ENCODE measurements at regions not wholly inside any gene's neighbourhood (a gene's known extent, or its start where the extent isn't known, plus 50 kb on each side); places are given as distances from the start of the nearest gene placed in this dataset.

DNA sequence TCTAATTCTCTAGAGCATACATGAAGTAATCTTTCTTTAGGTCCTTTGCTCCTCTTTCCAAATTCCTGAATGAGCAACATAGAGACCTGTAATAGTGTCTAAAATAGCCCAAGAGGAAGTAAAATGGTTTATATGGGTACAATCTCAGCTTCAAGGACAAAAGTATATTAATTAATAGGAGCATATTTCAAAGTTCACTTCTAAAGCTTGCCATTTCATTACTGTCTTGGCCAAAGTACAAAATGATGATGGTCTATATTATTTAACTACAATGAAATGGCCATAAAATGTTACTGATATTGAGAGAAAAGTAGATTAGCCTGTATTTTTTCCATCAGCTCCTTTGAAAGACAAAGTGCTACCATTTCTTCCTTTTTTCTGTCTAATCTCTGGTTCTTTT is 410.4 kb upstream of the NOVA1 start:
- DNase-seq (ENCODE audit: low read depth, low spot score) = no peak
- H3K9me3 ChIP-seq (ENCODE audit: insufficient read depth, low read length) = no peaks in the 10 kb centered on the region; the same call in 1 of the 2 replicates
- no peak overlapping the region for H3K9ac ChIP-seq (ENCODE audit: insufficient read length, low read depth)
- no peaks in the 10 kb centered on the region for H3K36me3 ChIP-seq (ENCODE audit: insufficient read depth, insufficient read length, low read length)
- H3K4me1 ChIP-seq (ENCODE audit: insufficient read depth, insufficient read length) = no peaks in the 10 kb centered on the region
- H3K27me3 ChIP-seq (ENCODE audit: insufficient read depth, insufficient read length) = no peaks in the 10 kb centered on the region
- no peak overlapping the region for H3K4me3 ChIP-seq (ENCODE audit: insufficient read length, low read depth)
- no peak for TF ChIP-seq ZNF274 (IDR thresholded peaks at IDR 0.05; ENCODE audit: low read depth, low read length)
- no peak for TF ChIP-seq YY1 (IDR thresholded peaks at IDR 0.05; ENCODE audit: insufficient read depth, insufficient read length)

- no peaks in the 10 kb centered on the region for H3K27me3 ChIP-seq (ENCODE audit: insufficient read depth, insufficient read length)
- TF ChIP-seq SUZ12 (IDR thresholded peaks at IDR 0.05; ENCODE audit: extremely low read depth, insufficient read depth, insufficient read length) (no peak), YY1 (IDR thresholded peaks at IDR 0.05; ENCODE audit: insufficient read depth, insufficient read length) (no peak)
- no peaks in the 10 kb centered on the region for H3K4me1 ChIP-seq (ENCODE audit: insufficient read depth, insufficient read length)
- no peak overlapping the region for H3K4me3 ChIP-seq (ENCODE audit: insufficient read length, low read depth)
- no peaks in the 10 kb centered on the region for H3K36me3 ChIP-seq (ENCODE audit: insufficient read depth, insufficient read length, low read length)
- DNase-seq (ENCODE audit: low read depth, low spot score) = no peak
- H3K9ac ChIP-seq (ENCODE audit: insufficient read length, low read depth) = no peak overlapping the region
- no peaks in the 10 kb centered on the region; the same call in 1 of the 2 replicates for H3K9me3 ChIP-seq (ENCODE audit: insufficient read depth, low read length)
Measured at GRCh38 chr14:27012641-27013040, 414.8 kb upstream of the NOVA1 start.

DNA sequence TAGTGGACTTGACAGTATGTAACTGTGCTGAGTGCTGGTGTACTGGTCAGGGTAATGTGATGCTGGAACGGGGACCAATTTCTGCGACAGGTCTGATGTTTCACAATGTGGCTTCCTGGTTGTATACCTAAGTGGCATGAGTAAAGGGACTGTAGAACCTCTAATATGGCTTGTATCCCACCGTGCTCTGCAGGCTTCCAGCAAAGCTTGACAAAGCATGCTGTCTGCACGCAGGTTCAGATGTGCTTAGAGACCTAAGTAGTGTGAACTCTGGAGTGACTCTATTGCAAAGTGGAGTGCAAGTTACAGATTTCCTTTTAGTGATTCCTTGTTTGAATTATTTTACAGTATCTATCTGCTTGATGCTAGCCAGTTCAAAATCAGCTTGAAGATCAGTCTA is 415.8 kb upstream of the NOVA1 start:
- no peak for TF ChIP-seq ZNF274 (IDR thresholded peaks at IDR 0.05; ENCODE audit: low read depth, low read length)
- no peak for TF ChIP-seq SUZ12 (IDR thresholded peaks at IDR 0.05; ENCODE audit: extremely low read depth, insufficient read depth, insufficient read length)
- TF ChIP-seq YY1 (IDR thresholded peaks at IDR 0.05; ENCODE audit: insufficient read depth, insufficient read length) = no peak
- Histone ChIP-seq H3K36me3 (ENCODE audit: insufficient read depth, insufficient read length, low read length) (no peaks in the 10 kb centered on the region), H3K4me1 (ENCODE audit: insufficient read depth, insufficient read length) (no peaks in the 10 kb centered on the region), H3K9me3 (ENCODE audit: insufficient read depth, low read length) (no peaks in the 10 kb centered on the region; the same call in 1 of the 2 replicates), H3K27me3 (ENCODE audit: insufficient read depth, insufficient read length) (no peaks in the 10 kb centered on the region), H3K4me3 (ENCODE audit: insufficient read length, low read depth) (no peak overlapping the region), H3K9ac (ENCODE audit: insufficient read length, low read depth) (no peak overlapping the region)
- no peak for DNase-seq (ENCODE audit: low read depth, low spot score)

- H3K36me3 ChIP-seq (ENCODE audit: insufficient read depth, insufficient read length, low read length) = no peaks in the 10 kb centered on the region
- H3K4me1 ChIP-seq (ENCODE audit: insufficient read depth, insufficient read length) = no peaks in the 10 kb centered on the region
- no peaks in the 10 kb centered on the region for H3K27me3 ChIP-seq (ENCODE audit: insufficient read depth, insufficient read length)
- no peak overlapping the region for H3K4me3 ChIP-seq (ENCODE audit: insufficient read length, low read depth)
- TF ChIP-seq SUZ12 (IDR thresholded peaks at IDR 0.05; ENCODE audit: extremely low read depth, insufficient read depth, insufficient read length) = no peak
- TF ChIP-seq YY1 (IDR thresholded peaks at IDR 0.05; ENCODE audit: insufficient read depth, insufficient read length) = no peak
- TF ChIP-seq ZNF274 (IDR thresholded peaks at IDR 0.05; ENCODE audit: low read depth, low read length) = no peak
- H3K9me3 ChIP-seq (ENCODE audit: insufficient read depth, low read length) = no peaks in the 10 kb centered on the region; the same call in 1 of the 2 replicates
- no peak overlapping the region for H3K9ac ChIP-seq (ENCODE audit: insufficient read length, low read depth)
- no peak for DNase-seq (ENCODE audit: low read depth, low spot score)
Measured at GRCh38 chr14:27015065-27015464, 417.2 kb upstream of the NOVA1 start.

GRCh38 chr14:27025648-27026047 is 427.8 kb upstream of the NOVA1 start:
- Histone ChIP-seq H3K27me3 (ENCODE audit: insufficient read depth, insufficient read length) (no peaks in the 10 kb centered on the region), H3K36me3 (ENCODE audit: insufficient read depth, insufficient read length, low read length) (no peaks in the 10 kb centered on the region), H3K4me1 (ENCODE audit: insufficient read depth, insufficient read length) (no peaks in the 10 kb centered on the region), H3K9ac (ENCODE audit: insufficient read length, low read depth) (no peak overlapping the region), H3K9me3 (ENCODE audit: insufficient read depth, low read length) (no peaks in the 10 kb centered on the region), H3K4me3 (ENCODE audit: insufficient read length, low read depth) (no peak overlapping the region)
- no peak for DNase-seq (ENCODE audit: low read depth, low spot score)
- TF ChIP-seq ZNF274 (IDR thresholded peaks at IDR 0.05; ENCODE audit: low read depth, low read length) = no peak
- TF ChIP-seq SUZ12 (IDR thresholded peaks at IDR 0.05; ENCODE audit: extremely low read depth, insufficient read depth, insufficient read length) = no peak

DNA sequence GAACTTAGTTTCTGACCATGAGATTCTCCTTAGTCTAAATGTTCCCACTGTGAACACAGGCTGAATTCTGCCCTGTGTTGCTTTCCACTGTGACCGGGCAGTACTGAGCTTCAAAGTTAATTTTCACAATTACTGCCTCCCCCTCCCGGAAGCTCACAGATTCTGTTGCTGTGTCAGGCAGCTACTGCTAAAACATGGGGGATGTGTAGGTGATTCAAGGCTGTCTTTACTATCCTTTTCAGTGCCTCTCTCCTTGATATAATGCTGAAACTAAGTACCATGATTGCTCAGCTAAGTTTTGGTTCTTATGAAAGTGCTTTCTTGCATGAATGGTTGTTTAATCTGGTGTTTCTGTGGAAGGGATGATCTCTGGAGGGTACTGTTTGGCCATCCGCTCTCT is 428.3 kb upstream of the NOVA1 start:
- Histone ChIP-seq H3K27me3 (ENCODE audit: insufficient read depth, insufficient read length) (no peaks in the 10 kb centered on the region), H3K4me3 (ENCODE audit: insufficient read length, low read depth) (no peak overlapping the region), H3K36me3 (ENCODE audit: insufficient read depth, insufficient read length, low read length) (no peaks in the 10 kb centered on the region), H3K4me1 (ENCODE audit: insufficient read depth, insufficient read length) (no peaks in the 10 kb centered on the region), H3K9me3 (ENCODE audit: insufficient read depth, low read length) (no peaks in the 10 kb centered on the region), H3K9ac (ENCODE audit: insufficient read length, low read depth) (no peak overlapping the region)
- TF ChIP-seq SUZ12 (IDR thresholded peaks at IDR 0.05; ENCODE audit: extremely low read depth, insufficient read depth, insufficient read length) (no peak), YY1 (IDR thresholded peaks at IDR 0.05; ENCODE audit: insufficient read depth, insufficient read length) (no peak), ZNF274 (IDR thresholded peaks at IDR 0.05; ENCODE audit: low read depth, low read length) (no peak)
- no peak for DNase-seq (ENCODE audit: low read depth, low spot score)

DNA sequence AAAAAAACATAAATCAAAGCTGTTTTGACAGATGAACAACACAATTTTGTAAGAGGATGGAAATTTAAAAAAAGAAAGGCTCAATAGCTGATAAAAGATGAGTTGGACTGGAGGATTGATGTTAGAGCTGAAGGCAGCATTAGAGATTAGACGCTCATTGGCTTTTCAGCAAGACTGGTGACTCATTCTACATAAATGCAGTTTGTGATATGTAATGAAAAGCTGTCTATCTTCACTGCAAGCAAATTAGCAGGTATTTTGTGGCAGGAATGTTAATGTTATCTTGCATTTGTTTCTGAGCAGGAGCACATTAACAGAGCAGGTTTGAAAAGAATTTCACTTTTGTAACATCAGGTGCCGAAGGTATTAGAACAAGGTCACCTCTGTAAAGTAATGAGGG is 442.7 kb upstream of the NOVA1 start:
- no peaks in the 10 kb centered on the region for H3K36me3 ChIP-seq (ENCODE audit: insufficient read depth, insufficient read length, low read length)
- no peak overlapping the region for H3K9ac ChIP-seq (ENCODE audit: insufficient read length, low read depth)
- TF ChIP-seq YY1 (IDR thresholded peaks at IDR 0.05; ENCODE audit: insufficient read depth, insufficient read length) (no peak), SUZ12 (IDR thresholded peaks at IDR 0.05; ENCODE audit: extremely low read depth, insufficient read depth, insufficient read length) (no peak), ZNF274 (IDR thresholded peaks at IDR 0.05; ENCODE audit: low read depth, low read length) (no peak)
- no peak overlapping the region for H3K4me3 ChIP-seq (ENCODE audit: insufficient read length, low read depth)
- DNase-seq (ENCODE audit: low read depth, low spot score) = no peak
- no peaks in the 10 kb centered on the region for H3K27me3 ChIP-seq (ENCODE audit: insufficient read depth, insufficient read length)
- no peaks in the 10 kb centered on the region for H3K4me1 ChIP-seq (ENCODE audit: insufficient read depth, insufficient read length)
- H3K9me3 ChIP-seq (ENCODE audit: insufficient read depth, low read length) = no peaks in the 10 kb centered on the region

GRCh38 chr14:27049701-27050100 is 451.9 kb upstream of the NOVA1 start:
- no peak for DNase-seq (ENCODE audit: low read depth, low spot score)
- H3K9me3 ChIP-seq (ENCODE audit: insufficient read depth, low read length) = no peaks in the 10 kb centered on the region

More at GRCh38 chr14:27049701-27050100, 451.9 kb upstream of the NOVA1 start:
- Histone ChIP-seq H3K36me3 (ENCODE audit: insufficient read depth, insufficient read length, low read length) (no peaks in the 10 kb centered on the region), H3K4me3 (ENCODE audit: insufficient read length, low read depth) (no peak overlapping the region), H3K4me1 (ENCODE audit: insufficient read depth, insufficient read length) (no peaks in the 10 kb centered on the region), H3K9ac (ENCODE audit: insufficient read length, low read depth) (no peak overlapping the region), H3K27me3 (ENCODE audit: insufficient read depth, insufficient read length) (no peaks in the 10 kb centered on the region)
- TF ChIP-seq SUZ12 (IDR thresholded peaks at IDR 0.05; ENCODE audit: extremely low read depth, insufficient read depth, insufficient read length) (no peak), YY1 (IDR thresholded peaks at IDR 0.05; ENCODE audit: insufficient read depth, insufficient read length) (no peak), ZNF274 (IDR thresholded peaks at IDR 0.05; ENCODE audit: low read depth, low read length) (no peak)
